ENCODE measurements at regions not wholly inside any gene's neighbourhood (a gene's known extent, or its start where the extent isn't known, plus 50 kb on each side); places are given as distances from the start of the nearest gene placed in this dataset.
"Not testable (repeated sequence)": the region's sequence is repeated elsewhere in the genome, so short reads cannot be mapped to it uniquely, and the experiment has no call there.

GRCh38 chr6:68127074-68127473, 508.0 kb upstream of the ADGRB3 start:
- Histone ChIP-seq H3K27me3 (replicated peaks; ENCODE audit: insufficient read depth, low read length) (no peaks in the 10 kb centered on the region), H3K9me2 (replicated peaks; ENCODE audit: insufficient read depth, low read length) (no peaks in the 10 kb centered on the region), H3K9me3 (replicated peaks; ENCODE audit: insufficient read depth, low read length) (no peaks in the 10 kb centered on the region), H3K4me3 (ENCODE audit: low read length) (no peak overlapping the region), H3K79me2 (ENCODE audit: low read length) (no peaks in the 10 kb centered on the region), H3K4me1 (ENCODE audit: low read length) (no peaks in the 10 kb centered on the region), H4K20me1 (ENCODE audit: insufficient read depth, low read length) (no peaks in the 10 kb centered on the region), H3K9ac (ENCODE audit: low read length) (no peak overlapping the region), H3K27ac (ENCODE audit: low read length) (no peak overlapping the region), H2AFZ (ENCODE audit: low read length) (no peak overlapping the region), H3K4me2 (ENCODE audit: low read depth, low read length) (no peak overlapping the region), H3F3A (ENCODE audit: insufficient read depth, low read length) (no peaks in the 10 kb centered on the region), H3K36me3 (replicated peaks; ENCODE audit: insufficient read depth, low read length) (no peaks in the 10 kb centered on the region)
- no peak for DNase-seq
- TF ChIP-seq EZH2phosphoT487 (IDR thresholded peaks at IDR 0.05; ENCODE audit: low read length), result no peak
- no peak for TF ChIP-seq CTCF (IDR thresholded peaks at IDR 0.05; ENCODE audit: low read length)
- no peak for TF ChIP-seq EZH2 (optimal IDR thresholded peaks at IDR 0.05; ENCODE audit: low read depth, low read length)

- TF ChIP-seq EZH2 (optimal IDR thresholded peaks at IDR 0.05; ENCODE audit: low read depth, low read length), result no peak
- no peak for TF ChIP-seq EZH2phosphoT487 (IDR thresholded peaks at IDR 0.05; ENCODE audit: low read length)
- TF ChIP-seq CTCF (IDR thresholded peaks at IDR 0.05; ENCODE audit: low read length), result no peak
- H3K4me3 ChIP-seq (ENCODE audit: low read length), result no peak overlapping the region
- no peaks in the 10 kb centered on the region for H3K27me3 ChIP-seq (replicated peaks; ENCODE audit: insufficient read depth, low read length)
- no peaks in the 10 kb centered on the region for H3F3A ChIP-seq (ENCODE audit: insufficient read depth, low read length)
- no peaks in the 10 kb centered on the region for H3K9me3 ChIP-seq (replicated peaks; ENCODE audit: insufficient read depth, low read length)
- H2AFZ ChIP-seq (ENCODE audit: low read length), result no peak overlapping the region
- no peak overlapping the region for H3K4me2 ChIP-seq (ENCODE audit: low read depth, low read length)
- no peaks in the 10 kb centered on the region for H3K9me2 ChIP-seq (replicated peaks; ENCODE audit: insufficient read depth, low read length)
- H3K9ac ChIP-seq (ENCODE audit: low read length), result no peak overlapping the region
- DNase-seq, result no peak
- H3K27ac ChIP-seq (ENCODE audit: low read length), result no peak overlapping the region
- no peaks in the 10 kb centered on the region for H4K20me1 ChIP-seq (ENCODE audit: insufficient read depth, low read length)
- no peaks in the 10 kb centered on the region for H3K4me1 ChIP-seq (ENCODE audit: low read length)
- H3K79me2 ChIP-seq (ENCODE audit: low read length), result no peaks in the 10 kb centered on the region
- H3K36me3 ChIP-seq (replicated peaks; ENCODE audit: insufficient read depth, low read length), result no peaks in the 10 kb centered on the region
Measured at GRCh38 chr6:68126089-68126749, 508.9 kb upstream of the ADGRB3 start.

GRCh38 chr6:68122975-68123374, 512.1 kb upstream of the ADGRB3 start:
- H3F3A ChIP-seq (ENCODE audit: insufficient read depth, low read length); H3K36me3 ChIP-seq (replicated peaks; ENCODE audit: insufficient read depth, low read length); H4K20me1 ChIP-seq (ENCODE audit: insufficient read depth, low read length); DNase-seq; H3K4me3 ChIP-seq (ENCODE audit: low read length); H3K79me2 ChIP-seq (ENCODE audit: low read length); H3K9me3 ChIP-seq (replicated peaks; ENCODE audit: insufficient read depth, low read length); H2AFZ ChIP-seq (ENCODE audit: low read length); H3K27me3 ChIP-seq (replicated peaks; ENCODE audit: insufficient read depth, low read length); H3K9me2 ChIP-seq (replicated peaks; ENCODE audit: insufficient read depth, low read length); H3K4me2 ChIP-seq (ENCODE audit: low read depth, low read length); H3K4me1 ChIP-seq (ENCODE audit: low read length); H3K9ac ChIP-seq (ENCODE audit: low read length); H3K27ac ChIP-seq (ENCODE audit: low read length): not testable (repeated sequence)

- H2AFZ ChIP-seq (ENCODE audit: low read length), result no peak overlapping the region
- no peaks in the 10 kb centered on the region for H3K4me1 ChIP-seq (ENCODE audit: low read length)
- H3K27me3 ChIP-seq (replicated peaks; ENCODE audit: insufficient read depth, low read length), result no peaks in the 10 kb centered on the region
- DNase-seq, result no peak
- no peak overlapping the region for H3K4me3 ChIP-seq (ENCODE audit: low read length)
- H3K9me2 ChIP-seq (replicated peaks; ENCODE audit: insufficient read depth, low read length), result no peaks in the 10 kb centered on the region
- TF ChIP-seq CTCF (IDR thresholded peaks at IDR 0.05; ENCODE audit: low read length) (no peak), EZH2 (optimal IDR thresholded peaks at IDR 0.05; ENCODE audit: low read depth, low read length) (no peak), EZH2phosphoT487 (IDR thresholded peaks at IDR 0.05; ENCODE audit: low read length) (no peak)
- H3F3A ChIP-seq (ENCODE audit: insufficient read depth, low read length), result no peaks in the 10 kb centered on the region
- H3K36me3 ChIP-seq (replicated peaks; ENCODE audit: insufficient read depth, low read length), result no peaks in the 10 kb centered on the region
- H4K20me1 ChIP-seq (ENCODE audit: insufficient read depth, low read length), result no peaks in the 10 kb centered on the region
- no peaks in the 10 kb centered on the region for H3K9me3 ChIP-seq (replicated peaks; ENCODE audit: insufficient read depth, low read length)
- H3K9ac ChIP-seq (ENCODE audit: low read length), result no peak overlapping the region
- no peaks in the 10 kb centered on the region for H3K79me2 ChIP-seq (ENCODE audit: low read length)
- no peak overlapping the region for H3K27ac ChIP-seq (ENCODE audit: low read length)
- no peak overlapping the region for H3K4me2 ChIP-seq (ENCODE audit: low read depth, low read length)
Measured at GRCh38 chr6:68122032-68122431, 513.0 kb upstream of the ADGRB3 start.

- DNase-seq; H3K4me1 ChIP-seq (ENCODE audit: low read length); H3K79me2 ChIP-seq (ENCODE audit: low read length); H3K27ac ChIP-seq (ENCODE audit: low read length); H4K20me1 ChIP-seq (ENCODE audit: insufficient read depth, low read length); H3K4me3 ChIP-seq (ENCODE audit: low read length); H3K9me2 ChIP-seq (replicated peaks; ENCODE audit: insufficient read depth, low read length); H3K27me3 ChIP-seq (replicated peaks; ENCODE audit: insufficient read depth, low read length); H3K9me3 ChIP-seq (replicated peaks; ENCODE audit: insufficient read depth, low read length); H3K9ac ChIP-seq (ENCODE audit: low read length); H3K4me2 ChIP-seq (ENCODE audit: low read depth, low read length); H3F3A ChIP-seq (ENCODE audit: insufficient read depth, low read length); H2AFZ ChIP-seq (ENCODE audit: low read length); H3K36me3 ChIP-seq (replicated peaks; ENCODE audit: insufficient read depth, low read length): not testable (repeated sequence)
Measured at GRCh38 chr6:68120954-68121353, 514.1 kb upstream of the ADGRB3 start.
